ENCODE measurements at regions not wholly inside any gene's neighbourhood (a gene's known extent, or its start where the extent isn't known, plus 50 kb on each side); places are given as distances from the start of the nearest gene placed in this dataset.

- TF ChIP-seq CTCF (IDR thresholded peaks at IDR 0.05; ENCODE audit: control extremely low read depth, extremely low read depth), result no peak
- Histone ChIP-seq H3K27ac (ENCODE audit: low read depth in 1 of 2, low read length in 1 of 2) (no peak overlapping the region), H3K4me1 (ENCODE audit: control insufficient read depth in 5 of 5, insufficient read depth in 5 of 5, low read length in 5 of 5) (no peaks in the 10 kb centered on the region), H3K9me3 (ENCODE audit: control insufficient read depth in 4 of 4, insufficient read depth in 3 of 4, low read length in 3 of 4) (no peaks in the 10 kb centered on the region), H3K27me3 (ENCODE audit: control insufficient read depth in 3 of 3, insufficient read depth in 3 of 3, low read length in 2 of 3) (no peaks in the 10 kb centered on the region), H3K36me3 (ENCODE audit: control insufficient read depth in 4 of 4, insufficient read depth in 4 of 4, low read length in 4 of 4) (no peaks in the 10 kb centered on the region), H3K4me3 (no peak overlapping the region), H3K9ac (ENCODE audit: insufficient read depth in 1 of 2, low read length in 2 of 2) (no peak overlapping the region)
- WGBS, 2 donors, result 83 to 85% methylated on average over 3 of the region's 3 CpGs
- DNase-seq (no peak), ATAC-seq (ENCODE audit: insufficient read depth, low FRiP score) (no peak)
Observed at GRCh38 chr3:117746066-117746465, 1036.5 kb downstream of the TUSC7 start.

GRCh38 chr3:117748131-117748530 is 1038.6 kb downstream of the TUSC7 start:
- H3K27ac ChIP-seq (ENCODE audit: low read depth in 1 of 2, low read length in 1 of 2), result no peak overlapping the region
- DNase-seq, result no peak
- no peak overlapping the region for H3K4me3 ChIP-seq
- H3K36me3 ChIP-seq (ENCODE audit: control insufficient read depth in 4 of 4, insufficient read depth in 4 of 4, low read length in 4 of 4), result no peaks in the 10 kb centered on the region
- TF ChIP-seq CTCF (IDR thresholded peaks at IDR 0.05; ENCODE audit: control extremely low read depth, extremely low read depth), result no peak
- 57 to 81% methylated on average over 1 of the region's 1 CpG for WGBS, 2 donors
- H3K27me3 ChIP-seq (ENCODE audit: control insufficient read depth in 3 of 3, insufficient read depth in 3 of 3, low read length in 2 of 3), result no peaks in the 10 kb centered on the region
- no peak for ATAC-seq (ENCODE audit: insufficient read depth, low FRiP score)
- H3K9me3 ChIP-seq (ENCODE audit: control insufficient read depth in 4 of 4, insufficient read depth in 3 of 4, low read length in 3 of 4), result no peaks in the 10 kb centered on the region
- H3K9ac ChIP-seq (ENCODE audit: insufficient read depth in 1 of 2, low read length in 2 of 2), result no peak overlapping the region
- no peaks in the 10 kb centered on the region for H3K4me1 ChIP-seq (ENCODE audit: control insufficient read depth in 5 of 5, insufficient read depth in 5 of 5, low read length in 5 of 5)

DNA sequence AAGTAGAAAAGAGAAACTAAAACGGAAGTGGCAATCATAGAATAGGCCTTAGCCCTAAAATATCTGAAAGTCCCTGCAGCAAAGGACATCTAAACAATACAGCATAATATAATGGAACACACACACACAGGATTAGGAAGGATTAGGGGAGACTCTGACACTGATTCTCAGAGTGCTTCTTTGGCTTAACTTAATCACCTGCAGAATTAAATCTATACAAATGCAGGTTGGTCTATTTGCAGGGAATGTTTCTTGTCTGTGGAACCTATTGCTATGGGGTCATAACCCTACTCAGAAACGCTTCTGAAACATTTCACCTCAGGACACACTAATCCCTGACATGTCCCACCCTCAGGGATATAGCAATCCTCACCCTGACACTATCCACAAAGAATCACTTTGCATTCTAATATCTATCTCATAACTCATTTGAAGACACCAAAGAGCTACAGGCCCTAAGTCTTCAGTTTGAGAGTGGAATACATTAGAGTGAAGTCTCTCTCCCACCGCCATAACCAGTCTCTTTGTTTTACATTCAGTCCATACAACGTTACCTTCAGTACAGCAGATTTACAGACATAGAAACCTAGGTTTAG is 1041.2 kb downstream of the TUSC7 start:
- Histone ChIP-seq H3K4me1 (ENCODE audit: control insufficient read depth in 5 of 5, insufficient read depth in 5 of 5, low read length in 5 of 5) (no peaks in the 10 kb centered on the region), H3K9ac (ENCODE audit: insufficient read depth in 1 of 2, low read length in 2 of 2) (no peak overlapping the region), H3K27me3 (ENCODE audit: control insufficient read depth in 3 of 3, insufficient read depth in 3 of 3, low read length in 2 of 3) (no peaks in the 10 kb centered on the region), H3K9me3 (ENCODE audit: control insufficient read depth in 4 of 4, insufficient read depth in 3 of 4, low read length in 3 of 4) (no peaks in the 10 kb centered on the region), H3K36me3 (ENCODE audit: control insufficient read depth in 4 of 4, insufficient read depth in 4 of 4, low read length in 4 of 4) (no peaks in the 10 kb centered on the region), H3K4me3 (no peak overlapping the region), H3K27ac (ENCODE audit: low read depth in 1 of 2, low read length in 1 of 2) (no peak overlapping the region)
- ATAC-seq (ENCODE audit: insufficient read depth, low FRiP score), result no peak
- TF ChIP-seq CTCF (IDR thresholded peaks at IDR 0.05; ENCODE audit: control extremely low read depth, extremely low read depth), result no peak
- WGBS, 2 donors, result 76 to 82% methylated on average over 4 of the region's 4 CpGs
- no peak for DNase-seq

DNA sequence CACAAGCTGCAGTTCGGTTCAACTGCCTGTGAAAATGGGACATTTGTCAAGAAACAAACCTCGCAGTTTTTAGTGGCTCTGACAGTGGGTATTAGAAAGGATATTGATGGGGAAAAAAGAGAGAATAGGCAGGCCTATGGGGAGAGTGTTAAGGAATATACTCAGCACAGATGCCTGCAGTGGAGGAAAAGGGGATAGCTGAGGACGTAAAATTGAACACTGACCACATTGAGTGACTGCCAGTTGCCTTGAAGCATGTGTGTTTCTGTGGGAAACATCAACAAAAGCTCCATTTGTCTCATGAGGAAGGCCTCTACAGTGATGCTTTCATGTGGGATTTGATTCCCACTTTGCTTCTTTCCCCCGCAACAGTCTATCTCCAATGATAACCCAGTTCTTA is 1042.1 kb downstream of the TUSC7 start:
- DNase-seq (no peak), ATAC-seq (ENCODE audit: insufficient read depth, low FRiP score) (no peak)
- 83 to 87% methylated on average over 4 of the region's 4 CpGs for WGBS, 2 donors
- no peak for TF ChIP-seq CTCF (IDR thresholded peaks at IDR 0.05; ENCODE audit: control extremely low read depth, extremely low read depth)
- H3K9ac ChIP-seq (ENCODE audit: insufficient read depth in 1 of 2, low read length in 2 of 2), result no peak overlapping the region
- no peak overlapping the region for H3K27ac ChIP-seq (ENCODE audit: low read depth in 1 of 2, low read length in 1 of 2)
- no peaks in the 10 kb centered on the region for H3K27me3 ChIP-seq (ENCODE audit: control insufficient read depth in 3 of 3, insufficient read depth in 3 of 3, low read length in 2 of 3)
- no peaks in the 10 kb centered on the region for H3K4me1 ChIP-seq (ENCODE audit: control insufficient read depth in 5 of 5, insufficient read depth in 5 of 5, low read length in 5 of 5)
- H3K4me3 ChIP-seq, result no peak overlapping the region
- no peaks in the 10 kb centered on the region for H3K9me3 ChIP-seq (ENCODE audit: control insufficient read depth in 4 of 4, insufficient read depth in 3 of 4, low read length in 3 of 4)
- H3K36me3 ChIP-seq (ENCODE audit: control insufficient read depth in 4 of 4, insufficient read depth in 4 of 4, low read length in 4 of 4), result no peaks in the 10 kb centered on the region
